ENCODE measurements at regions not wholly inside any gene's neighbourhood (a gene's known extent, or its start where the extent isn't known, plus 50 kb on each side); places are given as distances from the start of the nearest gene placed in this dataset.

GRCh38 chr7:131107337-131108211 is 220.1 kb upstream of the MKLN1 start (continued):
- TF ChIP-seq ZSCAN5A (tag by site-specific recombination; IDR thresholded peaks at IDR 0.05): 0 out of 2 replicates have a peak, but pooled peaks have one; percentile 21
- TF ChIP-seq ZNF23 (tag by site-specific recombination; IDR thresholded peaks at IDR 0.05; ENCODE audit: borderline replicate concordance): no peak
- no peak for TF ChIP-seq ZNF514 (tag by site-specific recombination; IDR thresholded peaks at IDR 0.05)
- peak; percentile 66; the same call in 1 of the 2 replicates for TF ChIP-seq ZBTB44 (tag by site-specific recombination; IDR thresholded peaks at IDR 0.05)
- TF ChIP-seq ZNF133 (tag by site-specific recombination; IDR thresholded peaks at IDR 0.05): no peak
- 0 out of 2 replicates have a peak, but pooled peaks have one; percentile 14 for TF ChIP-seq ZNF324 (tag by site-specific recombination; IDR thresholded peaks at IDR 0.05)
- TF ChIP-seq ZNF416 (tag by site-specific recombination; IDR thresholded peaks at IDR 0.05): no peak
- TF ChIP-seq PRDM1 (tag by site-specific recombination; IDR thresholded peaks at IDR 0.05): peak; percentile 75
- no peak for TF ChIP-seq ZNF791 (tag by site-specific recombination; IDR thresholded peaks at IDR 0.05)
- TF ChIP-seq PRDM6 (tag by site-specific recombination; IDR thresholded peaks at IDR 0.05): no peak
- TF ChIP-seq BCL11A (tag by site-specific recombination; IDR thresholded peaks at IDR 0.05; ENCODE audit: low read depth): no peak
- TF ChIP-seq ZNF530 (tag by site-specific recombination; IDR thresholded peaks at IDR 0.05; ENCODE audit: low read depth): no peak
- TF ChIP-seq ZNF76 (tag by site-specific recombination; IDR thresholded peaks at IDR 0.05; ENCODE audit: borderline replicate concordance, low read depth): no peak; the same call in 1 of the 2 replicates
- no peak for TF ChIP-seq ZNF488 (tag by site-specific recombination; IDR thresholded peaks at IDR 0.05)
- TF ChIP-seq ZNF626 (tag by site-specific recombination; IDR thresholded peaks at IDR 0.05): no peak
- TF ChIP-seq KLF9 (tag by site-specific recombination; IDR thresholded peaks at IDR 0.05; ENCODE audit: low read depth): no peak
- no peak for TF ChIP-seq ZNF664 (tag by site-specific recombination; IDR thresholded peaks at IDR 0.05)
- no peak for TF ChIP-seq ZNF423 (tag by site-specific recombination; IDR thresholded peaks at IDR 0.05)
- no peak for TF ChIP-seq ZNF211 (tag by site-specific recombination; IDR thresholded peaks at IDR 0.05; ENCODE audit: low read depth)
- peak; percentile 9; the same call in 1 of the 2 replicates for TF ChIP-seq ZNF398 (tag by site-specific recombination; IDR thresholded peaks at IDR 0.05)
- no peak for TF ChIP-seq ZNF248 (tag by site-specific recombination; IDR thresholded peaks at IDR 0.05)
- TF ChIP-seq ZNF121 (tag by site-specific recombination; IDR thresholded peaks at IDR 0.05): no peak
- TF ChIP-seq ZNF843 (tag by site-specific recombination; IDR thresholded peaks at IDR 0.05): peak; percentile 44; the same call in 1 of the 2 replicates
- no peak for TF ChIP-seq ZNF362 (tag by site-specific recombination; IDR thresholded peaks at IDR 0.05)
- TF ChIP-seq ZFHX2 (tag by site-specific recombination; conservative IDR thresholded peaks at IDR 0.05): peak; percentile 97
- TF ChIP-seq MZF1 (tag by site-specific recombination; IDR thresholded peaks at IDR 0.05; ENCODE audit: borderline replicate concordance): no peak
- peak; percentile 44 for TF ChIP-seq ZNF692 (tag by site-specific recombination; IDR thresholded peaks at IDR 0.05)
- no peak for TF ChIP-seq ZSCAN23 (tag by site-specific recombination; IDR thresholded peaks at IDR 0.05)
- no peak for TF ChIP-seq HOXD13 (CRISPR knock-in tag; IDR thresholded peaks at IDR 0.05; ENCODE audit: borderline replicate concordance)

All from HEK293 (cell line).